ENCODE measurements at regions not wholly inside any gene's neighbourhood (a gene's known extent, or its start where the extent isn't known, plus 50 kb on each side); places are given as distances from the start of the nearest gene placed in this dataset.
"Not testable (repeated sequence)": the region's sequence is repeated elsewhere in the genome, so short reads cannot be mapped to it uniquely, and the experiment has no call there.

DNA sequence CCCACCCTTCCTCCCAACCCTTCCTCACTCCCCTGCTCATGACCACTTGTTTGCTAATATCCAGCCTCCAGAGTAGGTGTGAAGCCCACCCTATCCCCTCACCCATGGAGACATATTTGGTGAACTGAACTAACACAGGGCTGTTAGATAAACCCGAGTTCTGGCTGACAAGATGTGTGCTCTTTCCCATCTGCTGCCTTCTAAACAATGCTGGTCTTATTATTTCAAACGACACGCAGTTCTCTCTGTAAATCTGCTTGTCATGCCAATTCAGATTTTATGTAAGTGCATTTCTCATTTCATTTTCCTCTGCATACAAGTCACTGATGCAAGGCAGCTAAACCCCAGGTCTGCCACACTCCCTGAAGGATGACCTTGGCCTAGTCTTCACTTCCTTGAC lies 343.0 kb upstream of the CDH5 start:
- Mint-ChIP-seq H3K4me3 (ENCODE audit: unreplicated experiment) (no peak overlapping the region), H3K4me1 (ENCODE audit: low read depth) (peaks cover 10% of the 10 kb centered on the region), H3K36me3 (ENCODE audit: low read depth) (peaks cover 5% of the 10 kb centered on the region), H3K27me3 (ENCODE audit: low read depth) (no peaks in the 10 kb centered on the region), H3K27ac (ENCODE audit: unreplicated experiment) (no peak overlapping the region), H3K9me3 (ENCODE audit: low read depth) (peaks cover 12% of the 10 kb centered on the region)
- TF ChIP-seq CTCF (IDR thresholded peaks at IDR 0.05) = no peak
- DNase-seq (ENCODE audit: low spot score) = no peak

DNA sequence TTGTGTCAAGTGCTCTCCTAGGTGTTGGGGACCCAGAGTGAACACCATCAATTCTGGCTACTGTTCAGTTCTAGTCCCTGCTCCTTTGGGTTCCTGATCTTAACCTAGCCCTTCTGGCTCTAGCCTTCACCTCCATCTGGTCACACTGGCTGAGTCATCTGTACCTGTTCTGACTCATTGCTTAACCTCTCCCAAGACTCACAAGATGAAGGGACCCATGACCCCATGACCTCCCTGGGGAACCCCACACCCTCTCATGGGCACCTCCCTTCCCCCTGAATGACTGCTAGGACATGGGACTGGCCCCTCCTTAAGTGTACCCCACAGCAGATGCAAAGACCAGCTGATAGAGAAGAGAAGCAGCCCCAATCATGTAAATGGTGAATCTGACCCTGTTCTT lies 345.8 kb upstream of the CDH5 start:
- H3K4me3 Mint-ChIP-seq (ENCODE audit: unreplicated experiment) = no peak overlapping the region

GRCh38 chr16:66020046-66020445 lies 346.4 kb upstream of the CDH5 start:
- Mint-ChIP-seq H3K9me3 (ENCODE audit: low read depth) (peaks cover 12% of the 10 kb centered on the region), H3K4me1 (ENCODE audit: low read depth) (peaks cover 4% of the 10 kb centered on the region), H3K27me3 (ENCODE audit: low read depth) (no peaks in the 10 kb centered on the region), H3K27ac (ENCODE audit: unreplicated experiment) (no peak overlapping the region), H3K36me3 (ENCODE audit: low read depth) (peaks cover 5% of the 10 kb centered on the region), H3K4me3 (ENCODE audit: unreplicated experiment) (no peak overlapping the region)
- no peak for TF ChIP-seq CTCF (IDR thresholded peaks at IDR 0.05)
- no peak for DNase-seq (ENCODE audit: low spot score)

More for the DNA sequence above, 345.8 kb upstream of the CDH5 start:
- Mint-ChIP-seq H3K27ac (ENCODE audit: unreplicated experiment) (no peak overlapping the region), H3K4me1 (ENCODE audit: low read depth) (peaks cover 4% of the 10 kb centered on the region), H3K9me3 (ENCODE audit: low read depth) (peaks cover 12% of the 10 kb centered on the region), H3K27me3 (ENCODE audit: low read depth) (no peaks in the 10 kb centered on the region), H3K36me3 (ENCODE audit: low read depth) (peaks cover 5% of the 10 kb centered on the region)
- DNase-seq (ENCODE audit: low spot score) = no peak
- no peak for TF ChIP-seq CTCF (IDR thresholded peaks at IDR 0.05)

DNA sequence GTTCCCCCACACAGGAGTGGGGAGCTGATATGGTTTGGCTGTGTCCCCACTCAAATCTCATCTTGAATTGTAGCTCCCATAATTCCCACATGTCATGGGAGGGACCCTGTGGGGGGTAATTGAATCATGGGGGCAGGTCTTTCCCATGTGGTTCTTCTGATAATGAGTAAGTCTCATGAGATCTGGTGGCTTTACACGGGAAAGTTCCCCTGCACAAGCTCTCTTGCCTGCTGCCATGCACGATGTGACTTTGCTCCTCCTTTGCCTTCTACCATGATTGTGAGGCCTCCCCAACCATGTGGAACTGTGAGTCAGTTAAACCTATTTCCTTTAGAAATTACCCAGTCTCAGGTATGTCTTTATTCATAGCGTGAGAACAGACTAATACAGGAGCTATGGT lies 347.0 kb upstream of the CDH5 start:
- DNase-seq (ENCODE audit: low spot score); H3K4me3 Mint-ChIP-seq (ENCODE audit: unreplicated experiment); H3K36me3 Mint-ChIP-seq (ENCODE audit: low read depth); H3K9me3 Mint-ChIP-seq (ENCODE audit: low read depth); H3K4me1 Mint-ChIP-seq (ENCODE audit: low read depth); H3K27me3 Mint-ChIP-seq (ENCODE audit: low read depth); H3K27ac Mint-ChIP-seq (ENCODE audit: unreplicated experiment): not testable (repeated sequence)

- Mint-ChIP-seq H3K4me3 (ENCODE audit: unreplicated experiment) (no peak overlapping the region), H3K4me1 (ENCODE audit: low read depth) (no peaks in the 10 kb centered on the region), H3K9me3 (ENCODE audit: low read depth) (no peaks in the 10 kb centered on the region), H3K27ac (ENCODE audit: unreplicated experiment) (no peak overlapping the region), H3K36me3 (ENCODE audit: low read depth) (no peaks in the 10 kb centered on the region), H3K27me3 (ENCODE audit: low read depth) (peaks cover 3% of the 10 kb centered on the region)
- no peak for TF ChIP-seq CTCF (IDR thresholded peaks at IDR 0.05)
- no peak for DNase-seq (ENCODE audit: low spot score)
Observed at GRCh38 chr16:66014221-66014620, 352.3 kb upstream of the CDH5 start.

GRCh38 chr16:66013486-66013885 lies 353.0 kb upstream of the CDH5 start:
- no peaks in the 10 kb centered on the region for H3K4me1 Mint-ChIP-seq (ENCODE audit: low read depth)

More at GRCh38 chr16:66013486-66013885, 353.0 kb upstream of the CDH5 start:
- H3K4me3 Mint-ChIP-seq (ENCODE audit: unreplicated experiment) = no peak overlapping the region
- no peak for TF ChIP-seq CTCF (IDR thresholded peaks at IDR 0.05)
- no peaks in the 10 kb centered on the region for H3K9me3 Mint-ChIP-seq (ENCODE audit: low read depth)
- H3K27me3 Mint-ChIP-seq (ENCODE audit: low read depth) = peaks cover 3% of the 10 kb centered on the region
- no peaks in the 10 kb centered on the region for H3K36me3 Mint-ChIP-seq (ENCODE audit: low read depth)
- H3K27ac Mint-ChIP-seq (ENCODE audit: unreplicated experiment) = no peak overlapping the region
- DNase-seq (ENCODE audit: low spot score) = no peak
